ENCODE measurements at regions not wholly inside any gene's neighbourhood (a gene's known extent, or its start where the extent isn't known, plus 50 kb on each side); places are given as distances from the start of the nearest gene placed in this dataset.
"Not testable (repeated sequence)": the region's sequence is repeated elsewhere in the genome, so short reads cannot be mapped to it uniquely, and the experiment has no call there.

DNA sequence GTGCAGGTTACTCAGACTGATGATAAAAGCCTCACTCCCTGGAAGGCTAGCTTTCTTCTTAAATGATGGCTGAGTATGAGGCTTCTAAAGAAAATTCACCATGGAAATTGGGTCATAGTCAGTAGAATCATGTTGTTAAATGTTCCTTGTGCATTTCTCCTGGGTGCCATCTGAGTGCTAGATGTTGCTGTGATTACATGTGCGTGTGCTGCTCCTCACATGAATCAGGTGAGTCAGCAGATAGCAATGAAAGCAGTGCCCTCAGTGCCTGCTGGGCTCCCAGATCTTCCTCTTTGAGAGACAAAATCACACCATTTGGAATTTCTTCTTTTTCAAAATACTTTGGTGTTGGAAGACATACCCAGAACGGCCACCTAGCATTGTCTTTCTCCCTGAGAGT lies 331.7 kb downstream of the XPNPEP1 start:
- no peak overlapping the region for H3K4me3 ChIP-seq (ENCODE audit: low read depth, low read length)
- peak in 1 of 6 donors; percentile 71 for DNase-seq (ENCODE audit: low read depth in 4 of 6, low spot score in 6 of 6)
- H3K4me1 ChIP-seq (ENCODE audit: control insufficient read depth, insufficient read depth, low read length), result no peaks in the 10 kb centered on the region
- no peaks in the 10 kb centered on the region for H3K36me3 ChIP-seq (ENCODE audit: control insufficient read depth, insufficient read depth, low read length)
- H3K27ac ChIP-seq (ENCODE audit: low read depth, low read length), result no peak overlapping the region
- no peaks in the 10 kb centered on the region for H3K27me3 ChIP-seq (ENCODE audit: control insufficient read depth, insufficient read depth, low read length)
- H3K9me3 ChIP-seq (ENCODE audit: control insufficient read depth, insufficient read depth, low read length), result no peaks in the 10 kb centered on the region
- WGBS (ENCODE audit: insufficient coverage), result 100% methylated on average over 1 of the region's 2 CpGs

DNA sequence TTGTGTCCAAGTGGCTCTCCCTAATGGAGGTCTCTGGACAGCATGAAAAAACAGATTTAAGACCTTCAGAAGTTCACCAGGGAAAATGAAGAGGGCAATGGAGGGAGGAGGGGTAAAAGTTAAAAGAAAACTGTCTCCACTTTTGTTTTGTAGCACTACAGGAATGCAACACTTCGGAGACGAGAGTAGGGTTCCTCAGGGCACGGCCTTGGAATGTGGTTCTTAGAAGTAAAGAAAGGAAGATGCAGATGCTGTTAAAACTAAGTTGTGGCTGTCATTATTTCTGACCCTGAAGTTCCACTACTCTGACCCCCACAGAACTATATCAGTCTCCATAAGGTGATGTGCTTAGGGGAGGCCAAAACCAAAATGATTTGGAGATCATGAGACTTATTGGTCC lies 335.1 kb downstream of the XPNPEP1 start:
- Histone ChIP-seq H3K27me3 (ENCODE audit: control insufficient read depth, insufficient read depth, low read length) (no peaks in the 10 kb centered on the region), H3K27ac (ENCODE audit: low read depth, low read length) (no peak overlapping the region), H3K4me1 (ENCODE audit: control insufficient read depth, insufficient read depth, low read length) (no peaks in the 10 kb centered on the region), H3K9me3 (ENCODE audit: control insufficient read depth, insufficient read depth, low read length) (no peaks in the 10 kb centered on the region), H3K4me3 (ENCODE audit: low read depth, low read length) (no peak overlapping the region), H3K36me3 (ENCODE audit: control insufficient read depth, insufficient read depth, low read length) (no peaks in the 10 kb centered on the region)
- DNase-seq (ENCODE audit: low read depth in 4 of 6, low spot score in 6 of 6), result no peak
- WGBS (ENCODE audit: insufficient coverage), result no CpG with 5 or more reads among the region's 3 CpGs

DNA sequence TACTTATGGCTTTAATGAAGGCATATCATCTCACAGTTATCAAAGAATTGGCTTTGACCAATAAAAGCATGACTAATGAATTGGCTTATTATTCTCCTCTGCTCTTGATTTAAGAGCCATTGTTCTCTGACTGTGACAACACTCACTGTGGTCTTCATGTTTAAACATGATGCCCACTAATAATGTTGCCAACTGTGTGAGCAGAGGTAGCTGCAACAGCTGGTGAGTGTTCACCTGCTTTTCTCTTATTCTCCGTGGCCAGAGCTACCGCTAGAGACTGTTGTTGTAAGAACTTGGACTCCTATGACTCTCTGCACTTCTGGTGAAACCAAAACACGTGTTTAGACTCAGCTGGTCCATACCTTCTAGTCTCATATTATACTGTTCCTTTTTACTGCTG lies 335.9 kb downstream of the XPNPEP1 start:
- no peak for DNase-seq (ENCODE audit: low read depth in 4 of 6, low spot score in 6 of 6)
- no peaks in the 10 kb centered on the region for H3K9me3 ChIP-seq (ENCODE audit: control insufficient read depth, insufficient read depth, low read length)
- H3K4me3 ChIP-seq (ENCODE audit: low read depth, low read length), result no peak overlapping the region
- WGBS (ENCODE audit: insufficient coverage), result 49% methylated on average over 3 of the region's 3 CpGs
- H3K27ac ChIP-seq (ENCODE audit: low read depth, low read length), result no peak overlapping the region
- H3K4me1 ChIP-seq (ENCODE audit: control insufficient read depth, insufficient read depth, low read length), result no peaks in the 10 kb centered on the region
- H3K27me3 ChIP-seq (ENCODE audit: control insufficient read depth, insufficient read depth, low read length), result no peaks in the 10 kb centered on the region
- no peaks in the 10 kb centered on the region for H3K36me3 ChIP-seq (ENCODE audit: control insufficient read depth, insufficient read depth, low read length)

DNA sequence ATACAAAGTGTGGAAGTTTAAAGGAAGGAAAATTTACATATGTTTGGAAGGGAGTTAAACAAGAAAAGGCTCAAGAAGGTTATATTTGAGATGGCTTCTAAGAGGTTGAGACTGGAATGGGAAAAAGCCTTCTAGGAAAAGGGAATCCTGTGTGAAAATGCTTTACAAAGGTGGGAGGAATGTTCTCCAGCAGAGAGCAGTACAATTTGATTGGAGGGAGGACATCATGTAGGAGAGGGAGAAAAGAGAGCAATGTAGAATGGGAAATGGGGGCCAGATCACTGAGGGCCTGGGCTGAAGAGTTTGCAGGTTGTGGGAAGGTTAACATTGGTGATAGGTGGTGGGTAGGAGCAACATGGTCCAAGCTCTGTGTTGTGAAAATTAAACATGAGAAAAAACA lies 366.9 kb downstream of the XPNPEP1 start:
- H3K27ac ChIP-seq (ENCODE audit: low read depth, low read length), result no peak overlapping the region
- no peak for DNase-seq (ENCODE audit: low read depth in 4 of 6, low spot score in 6 of 6)
- H3K9me3 ChIP-seq (ENCODE audit: control insufficient read depth, insufficient read depth, low read length), result peaks cover 3% of the 10 kb centered on the region
- no peaks in the 10 kb centered on the region for H3K27me3 ChIP-seq (ENCODE audit: control insufficient read depth, insufficient read depth, low read length)
- no peak overlapping the region for H3K4me3 ChIP-seq (ENCODE audit: low read depth, low read length)
- no peaks in the 10 kb centered on the region for H3K4me1 ChIP-seq (ENCODE audit: control insufficient read depth, insufficient read depth, low read length)
- no peaks in the 10 kb centered on the region for H3K36me3 ChIP-seq (ENCODE audit: control insufficient read depth, insufficient read depth, low read length)

DNA sequence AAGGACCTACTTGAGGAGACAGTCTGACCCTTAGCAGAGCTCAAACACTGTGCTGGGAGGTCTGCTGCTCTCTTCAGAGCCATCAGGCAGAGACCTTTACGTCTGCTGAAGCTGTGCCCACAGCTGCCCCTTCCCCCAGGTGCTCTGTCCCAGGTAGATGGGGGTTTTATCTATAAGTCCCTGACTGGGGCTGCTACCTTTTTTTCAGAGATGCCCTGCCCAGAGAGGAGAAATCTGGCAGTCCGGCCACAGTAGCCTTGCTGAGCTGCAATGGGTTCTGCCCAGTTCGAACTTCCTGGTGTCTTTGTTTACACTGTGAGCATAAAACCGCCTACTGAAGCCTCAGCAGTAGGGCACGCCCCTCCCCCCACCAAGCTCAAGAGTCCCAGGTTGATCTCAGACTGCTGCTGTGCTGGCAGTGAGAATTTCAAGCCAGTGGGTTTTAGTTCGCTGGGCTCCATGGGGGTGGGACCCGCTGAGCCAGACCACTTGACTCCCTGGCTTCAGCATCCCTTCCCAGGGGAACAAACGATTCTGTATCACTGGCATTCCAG lies 381.2 kb downstream of the XPNPEP1 start:
- H3K4me1 ChIP-seq (ENCODE audit: control insufficient read depth, insufficient read depth, low read length); DNase-seq (ENCODE audit: low read depth in 4 of 6, low spot score in 6 of 6); H3K4me3 ChIP-seq (ENCODE audit: low read depth, low read length); H3K36me3 ChIP-seq (ENCODE audit: control insufficient read depth, insufficient read depth, low read length); H3K27me3 ChIP-seq (ENCODE audit: control insufficient read depth, insufficient read depth, low read length); H3K9me3 ChIP-seq (ENCODE audit: control insufficient read depth, insufficient read depth, low read length); H3K27ac ChIP-seq (ENCODE audit: low read depth, low read length): not testable (repeated sequence)
- 70% methylated on average over 6 of the region's 8 CpGs for WGBS (ENCODE audit: insufficient coverage)

DNA sequence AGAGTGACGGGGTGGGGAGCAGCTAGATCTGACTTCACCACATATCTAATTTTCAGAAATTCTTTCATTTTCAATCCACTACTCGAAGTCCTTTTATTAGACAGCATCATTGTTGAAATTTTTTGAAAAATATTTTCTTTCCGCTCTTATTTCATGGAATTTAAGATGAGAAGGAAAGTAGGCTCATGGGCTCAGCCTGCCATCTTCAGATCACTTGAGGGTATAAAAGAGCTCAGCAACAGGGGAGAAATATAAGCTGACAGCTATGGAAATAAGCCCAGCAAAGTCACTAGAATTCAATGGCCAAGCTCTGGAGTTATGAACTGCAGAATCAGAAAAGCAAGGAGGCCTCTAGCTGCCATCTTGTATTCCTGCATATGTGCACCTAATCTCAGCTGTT lies 389.1 kb downstream of the XPNPEP1 start:
- peak in 3 of 6 donors; percentile 4 to 57 (median 41) for DNase-seq (ENCODE audit: low read depth in 4 of 6, low spot score in 6 of 6)
- Histone ChIP-seq H3K27me3 (ENCODE audit: control insufficient read depth, insufficient read depth, low read length) (no peaks in the 10 kb centered on the region), H3K4me3 (ENCODE audit: low read depth, low read length) (no peak overlapping the region), H3K27ac (ENCODE audit: low read depth, low read length) (no peak overlapping the region), H3K36me3 (ENCODE audit: control insufficient read depth, insufficient read depth, low read length) (no peaks in the 10 kb centered on the region), H3K4me1 (ENCODE audit: control insufficient read depth, insufficient read depth, low read length) (no peaks in the 10 kb centered on the region), H3K9me3 (ENCODE audit: control insufficient read depth, insufficient read depth, low read length) (peaks cover 2% of the 10 kb centered on the region)
- no CpG with 5 or more reads among the region's 3 CpGs for WGBS (ENCODE audit: insufficient coverage)

DNA sequence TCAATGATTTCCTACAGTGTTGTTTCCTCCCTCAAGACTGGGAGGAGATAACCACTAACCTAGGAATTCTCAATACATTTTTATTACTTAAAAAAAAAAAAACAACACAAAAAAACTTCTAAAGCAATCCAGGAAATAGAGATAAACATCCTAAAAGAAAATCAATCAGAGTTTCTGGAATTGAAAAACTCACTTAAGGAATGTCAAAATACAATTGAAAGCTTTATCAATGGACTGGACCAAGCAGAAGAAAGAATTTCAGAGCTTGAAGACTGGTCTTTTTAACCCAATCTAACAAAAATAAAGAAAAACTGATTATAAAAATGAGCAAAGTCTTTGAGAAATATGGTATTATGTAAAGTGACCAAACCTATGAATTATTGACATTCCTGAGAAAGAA lies 394.1 kb downstream of the XPNPEP1 start:
- Histone ChIP-seq H3K4me3 (ENCODE audit: low read depth, low read length) (no peak overlapping the region), H3K36me3 (ENCODE audit: control insufficient read depth, insufficient read depth, low read length) (no peaks in the 10 kb centered on the region), H3K9me3 (ENCODE audit: control insufficient read depth, insufficient read depth, low read length) (peaks cover 2% of the 10 kb centered on the region), H3K27me3 (ENCODE audit: control insufficient read depth, insufficient read depth, low read length) (no peaks in the 10 kb centered on the region), H3K4me1 (ENCODE audit: control insufficient read depth, insufficient read depth, low read length) (no peaks in the 10 kb centered on the region), H3K27ac (ENCODE audit: low read depth, low read length) (no peak overlapping the region)
- DNase-seq (ENCODE audit: low read depth in 4 of 6, low spot score in 6 of 6), result no peak

DNA sequence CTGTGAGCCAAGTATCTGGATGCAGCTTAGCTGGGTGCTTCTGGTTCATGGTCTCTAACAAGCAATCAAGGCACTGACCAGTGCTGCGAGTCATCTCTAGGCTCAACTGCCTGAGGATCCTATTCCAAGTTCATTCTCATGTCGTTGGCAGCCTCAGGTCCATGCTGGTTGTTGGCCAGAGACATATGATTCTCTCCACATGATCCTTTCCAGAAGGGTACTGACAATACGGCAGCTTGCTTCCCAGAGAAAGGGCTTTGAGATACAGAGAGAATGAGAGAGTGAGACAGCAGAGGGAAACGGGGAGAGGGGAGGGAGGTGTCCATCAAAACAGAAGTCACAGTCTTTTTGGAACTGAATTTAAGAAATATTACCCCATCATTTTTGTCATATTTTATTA lies 405.6 kb downstream of the XPNPEP1 start:
- 100% methylated on average over 2 of the region's 4 CpGs for whole genome bisulfite sequencing (ENCODE audit: insufficient coverage)
- no peaks in the 10 kb centered on the region for H3K27me3 ChIP-seq (ENCODE audit: control insufficient read depth, insufficient read depth, low read length)

DNA sequence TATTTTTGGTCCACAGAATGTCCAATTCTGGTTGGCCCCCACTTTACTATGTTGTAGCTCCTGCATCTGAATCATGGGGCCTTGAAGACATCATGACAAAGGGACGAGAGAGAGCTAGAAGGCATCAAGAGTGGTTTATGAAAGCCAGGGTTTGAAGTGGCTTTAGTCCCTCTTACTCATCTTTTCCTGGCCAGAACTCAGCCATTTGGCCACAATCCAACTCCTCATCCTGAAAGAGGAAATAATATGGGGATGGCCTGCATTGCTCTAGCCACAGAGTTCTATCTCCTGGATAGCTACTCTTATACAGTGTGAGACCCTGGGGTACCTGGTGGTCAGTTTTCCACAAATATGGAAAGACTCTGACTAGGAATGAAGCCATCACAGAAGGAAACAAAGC lies 418.9 kb downstream of the XPNPEP1 start:
- Histone ChIP-seq H3K27me3 (ENCODE audit: control insufficient read depth, insufficient read depth, low read length) (no peaks in the 10 kb centered on the region), H3K9me3 (ENCODE audit: control insufficient read depth, insufficient read depth, low read length) (peaks cover 1% of the 10 kb centered on the region), H3K4me1 (ENCODE audit: control insufficient read depth, insufficient read depth, low read length) (no peaks in the 10 kb centered on the region), H3K4me3 (ENCODE audit: low read depth, low read length) (no peak overlapping the region), H3K27ac (ENCODE audit: low read depth, low read length) (no peak overlapping the region), H3K36me3 (ENCODE audit: control insufficient read depth, insufficient read depth, low read length) (no peaks in the 10 kb centered on the region)
- WGBS (ENCODE audit: insufficient coverage), result no CpG with 5 or more reads among the region's 1 CpG
- no peak for DNase-seq (ENCODE audit: low read depth in 4 of 6, low spot score in 6 of 6)

More for the DNA sequence above, 405.6 kb downstream of the XPNPEP1 start:
- Histone ChIP-seq H3K9me3 (ENCODE audit: control insufficient read depth, insufficient read depth, low read length) (peaks cover 6% of the 10 kb centered on the region), H3K27ac (ENCODE audit: low read depth, low read length) (no peak overlapping the region), H3K4me1 (ENCODE audit: control insufficient read depth, insufficient read depth, low read length) (no peaks in the 10 kb centered on the region), H3K36me3 (ENCODE audit: control insufficient read depth, insufficient read depth, low read length) (no peaks in the 10 kb centered on the region), H3K4me3 (ENCODE audit: low read depth, low read length) (no peak overlapping the region)
- DNase-seq (ENCODE audit: low read depth in 4 of 6, low spot score in 6 of 6), result no peak

DNA sequence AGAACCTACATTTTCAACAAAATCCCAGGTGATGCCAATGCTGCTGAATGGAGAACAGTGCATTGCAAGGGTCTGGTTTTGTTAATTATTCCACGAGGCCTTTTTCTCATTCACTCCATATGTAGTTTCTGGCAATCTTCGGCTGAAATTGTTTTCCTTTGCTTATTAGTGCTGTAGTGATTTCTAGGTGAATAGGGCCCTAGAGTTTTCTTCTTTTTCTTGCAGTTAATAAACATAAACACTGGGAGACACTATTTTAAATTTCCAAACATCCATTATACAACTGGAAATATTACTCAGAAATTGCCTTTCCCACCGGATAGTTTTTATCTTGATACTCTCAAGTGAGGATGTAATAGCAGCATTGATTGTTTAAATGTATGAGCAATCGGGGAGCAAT lies 435.6 kb downstream of the XPNPEP1 start:
- Histone ChIP-seq H3K27ac (ENCODE audit: low read depth, low read length) (no peak overlapping the region), H3K36me3 (ENCODE audit: control insufficient read depth, insufficient read depth, low read length) (no peaks in the 10 kb centered on the region), H3K4me3 (ENCODE audit: low read depth, low read length) (no peak overlapping the region), H3K4me1 (ENCODE audit: control insufficient read depth, insufficient read depth, low read length) (no peaks in the 10 kb centered on the region), H3K27me3 (ENCODE audit: control insufficient read depth, insufficient read depth, low read length) (no peaks in the 10 kb centered on the region), H3K9me3 (ENCODE audit: control insufficient read depth, insufficient read depth, low read length) (no peaks in the 10 kb centered on the region)
- peak in 3 of 6 donors; percentile 24 to 93 (median 40) for DNase-seq (ENCODE audit: low read depth in 4 of 6, low spot score in 6 of 6)
- WGBS (ENCODE audit: insufficient coverage), result no CpG with 5 or more reads among the region's 4 CpGs
